H1 (cell line): ENCODE measurements at regions not wholly inside any gene's neighbourhood (a gene's known extent, or its start where the extent isn't known, plus 50 kb on each side); places are given as distances from the start of the nearest gene placed in this dataset.

ENCODE experiments used
- JUN ChIP-seq: IDR thresholded peaks from 2 replicates; pipeline ENCODE4 v1.6.1; 2011; ENCODE audit warnings: low read depth, mild to moderate bottlenecking, improper control_type of control experiment, low read length
- RNF2 ChIP-seq: fragments of 200-900, 300-1000 bp; sonication (generic); IDR thresholded peaks from 2 replicates; pipeline ENCODE4 v1.7.1; 2016; ENCODE audit warnings: borderline replicate concordance, low read depth, mild to moderate bottlenecking, antibody characterized with exemption, low read length; ENCODE audit not compliant: poor library complexity, severe bottlenecking; ENCODE audit errors: missing control alignments
- SIRT6 ChIP-seq: IDR thresholded peaks from one replicate; pipeline ENCODE4 v1.7.1; 2012; ENCODE audit warnings: low read length, inconsistent platforms

GRCh38 chr3:194856296-194856695 lies 170.6 kb downstream of the FAM43A start (continued):
- TF ChIP-seq RNF2 = no peak
- TF ChIP-seq SIRT6 = no peak
- no peak for TF ChIP-seq JUN
